Ovary (tissue), 3 donors: ENCODE measurements at regions not wholly inside any gene's neighbourhood (a gene's known extent, or its start where the extent isn't known, plus 50 kb on each side); places are given as distances from the start of the nearest gene placed in this dataset.

Experiments
- EP300 ChIP-seq: sonication (generic); formaldehyde crosslinking; IDR thresholded peaks from one replicate; pipeline ENCODE4 v1.6.1; 2017; ENCODE audit warnings: antibody characterized with exemption
- POLR2A ChIP-seq: fragments of 450-650 bp; IDR thresholded peaks from one replicate; pipeline ENCODE4 v1.6.1; 2017; ENCODE audit warnings: antibody characterized with exemption, mild to moderate bottlenecking, moderate library complexity
- TF ChIP-seq, protein P1 (sequence below), 3 donors: fragments of 450-650 bp in 2 of 3; fragments of 200-600 bp in 1 of 3; IDR thresholded peaks; one replicate each; pipeline versions ENCODE4 v1.5.1 to v1.8.0; 2016 to 2022; ENCODE audit warnings: antibody characterized with exemption in 3 of 3, mild to moderate bottlenecking in 1 of 3
- donor health status: DM: no; HTN: no; CAD: no.

DNA sequence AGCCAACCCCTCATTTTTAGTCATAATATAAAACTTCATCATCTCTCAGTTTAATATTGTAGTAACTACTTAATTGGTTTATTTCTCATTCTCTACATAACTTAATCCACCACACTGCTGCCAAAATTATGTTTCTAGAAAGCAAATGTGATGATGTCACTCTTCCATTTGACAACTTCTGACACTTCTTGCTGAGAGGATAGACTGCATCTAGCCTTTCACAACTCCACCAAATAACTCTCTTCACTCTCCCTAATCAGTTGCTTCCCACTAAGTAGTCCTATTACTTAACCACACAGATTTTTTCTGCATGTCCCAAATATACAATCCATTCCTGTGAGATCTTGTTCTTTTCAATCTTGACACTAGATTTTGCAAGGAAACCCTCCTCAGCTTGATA lies 951.3 kb downstream of the EPHA7 start:
- TF ChIP-seq, protein P1, sequence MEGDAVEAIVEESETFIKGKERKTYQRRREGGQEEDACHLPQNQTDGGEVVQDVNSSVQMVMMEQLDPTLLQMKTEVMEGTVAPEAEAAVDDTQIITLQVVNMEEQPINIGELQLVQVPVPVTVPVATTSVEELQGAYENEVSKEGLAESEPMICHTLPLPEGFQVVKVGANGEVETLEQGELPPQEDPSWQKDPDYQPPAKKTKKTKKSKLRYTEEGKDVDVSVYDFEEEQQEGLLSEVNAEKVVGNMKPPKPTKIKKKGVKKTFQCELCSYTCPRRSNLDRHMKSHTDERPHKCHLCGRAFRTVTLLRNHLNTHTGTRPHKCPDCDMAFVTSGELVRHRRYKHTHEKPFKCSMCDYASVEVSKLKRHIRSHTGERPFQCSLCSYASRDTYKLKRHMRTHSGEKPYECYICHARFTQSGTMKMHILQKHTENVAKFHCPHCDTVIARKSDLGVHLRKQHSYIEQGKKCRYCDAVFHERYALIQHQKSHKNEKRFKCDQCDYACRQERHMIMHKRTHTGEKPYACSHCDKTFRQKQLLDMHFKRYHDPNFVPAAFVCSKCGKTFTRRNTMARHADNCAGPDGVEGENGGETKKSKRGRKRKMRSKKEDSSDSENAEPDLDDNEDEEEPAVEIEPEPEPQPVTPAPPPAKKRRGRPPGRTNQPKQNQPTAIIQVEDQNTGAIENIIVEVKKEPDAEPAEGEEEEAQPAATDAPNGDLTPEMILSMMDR (IDR thresholded peaks at IDR 0.05) = no peak
- TF ChIP-seq POLR2A = no peak
- no peak for TF ChIP-seq EP300
